GM12864 (cell line): ENCODE measurements at regions not wholly inside any gene's neighbourhood (a gene's known extent, or its start where the extent isn't known, plus 50 kb on each side); places are given as distances from the start of the nearest gene placed in this dataset.

ENCODE experiments used
- DNase-seq: peaks from one replicate; pipeline ENCODE4 v3.0.0-alpha.2; 2011; ENCODE audit warnings: low read depth
- H3K4me3 ChIP-seq: 2 replicates; pipeline ENCODE4 v1.5.1; 2011; ENCODE audit warnings: mild to moderate bottlenecking, low read depth, low read length, control low read depth
- CTCF ChIP-seq: IDR thresholded peaks from 2 replicates; pipeline ENCODE4 v1.5.1; 2011; ENCODE audit warnings: low read depth, mild to moderate bottlenecking, moderate library complexity, low read length, control low read depth, inconsistent platforms; ENCODE audit errors: missing control alignments

- TF ChIP-seq CTCF: no peak
- no peak overlapping the region for H3K4me3 ChIP-seq
- no peak for DNase-seq
These were observed 540.3 kb downstream of the TDRD15 start for GRCh38 chr2:21664083-21664482.

GRCh38 chr2:21667638-21668037 lies 543.9 kb downstream of the TDRD15 start:
- no peak for DNase-seq
- TF ChIP-seq CTCF: no peak
- no peak overlapping the region for H3K4me3 ChIP-seq

DNA sequence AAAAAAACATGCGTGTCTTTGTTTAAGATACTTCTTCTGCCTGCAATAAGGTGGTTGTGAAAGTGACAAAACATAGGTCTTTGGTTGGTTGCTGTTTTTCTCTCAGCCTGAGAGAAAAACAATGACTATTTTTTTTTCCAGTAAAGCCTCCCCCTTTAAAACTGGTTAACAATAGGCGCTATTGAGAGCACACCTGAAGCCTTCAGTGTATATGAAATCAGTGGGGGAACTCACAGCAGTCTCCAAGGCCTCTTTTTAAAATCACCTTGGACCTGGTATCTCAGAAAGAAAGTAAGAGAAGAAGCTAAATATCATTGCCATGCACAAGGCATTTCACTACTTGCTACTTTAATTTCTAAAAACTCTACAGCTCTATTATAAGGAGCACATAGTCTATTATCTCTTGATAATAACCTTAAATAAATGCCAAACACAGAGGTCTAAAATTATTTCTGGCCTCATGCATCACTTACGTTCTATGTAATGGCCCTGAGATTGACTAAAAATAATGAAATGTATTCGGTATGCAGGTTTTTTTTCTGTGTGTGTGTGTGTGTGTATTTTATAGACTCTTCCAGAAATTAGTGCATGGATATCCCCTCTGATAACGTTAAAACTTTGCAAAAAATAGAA lies 544.4 kb downstream of the TDRD15 start:
- DNase-seq: no peak
- no peak overlapping the region for H3K4me3 ChIP-seq
- no peak for TF ChIP-seq CTCF

DNA sequence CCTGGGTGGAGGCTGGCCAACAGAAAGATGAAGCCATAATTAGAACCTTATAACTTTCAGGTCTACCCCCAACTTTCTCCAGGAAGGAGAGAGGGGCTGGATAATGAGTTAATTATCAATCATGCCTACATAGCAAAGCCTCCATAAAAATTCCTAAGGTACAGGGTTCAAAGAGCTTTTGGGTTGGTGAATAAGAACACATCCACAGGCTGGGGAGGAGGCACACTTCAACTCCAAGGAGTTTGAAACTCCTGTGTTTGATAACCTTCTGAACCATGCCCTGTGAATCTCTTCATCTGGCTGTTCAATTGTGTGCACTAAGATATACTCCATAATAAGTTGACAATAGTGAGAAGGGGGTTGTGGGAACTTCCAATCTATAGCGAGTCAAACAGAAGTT lies 552.3 kb downstream of the TDRD15 start:
- no peak overlapping the region for H3K4me3 ChIP-seq
- no peak for TF ChIP-seq CTCF
- DNase-seq: no peak

GRCh38 chr2:21676676-21677075 lies 552.9 kb downstream of the TDRD15 start:
- no peak for DNase-seq
- no peak overlapping the region for H3K4me3 ChIP-seq
- TF ChIP-seq CTCF: no peak

GRCh38 chr2:21683838-21684237 lies 560.1 kb downstream of the TDRD15 start:
- no peak overlapping the region for H3K4me3 ChIP-seq
- no peak for TF ChIP-seq CTCF
- DNase-seq: no peak

GRCh38 chr2:21687589-21687988 lies 563.8 kb downstream of the TDRD15 start:
- H3K4me3 ChIP-seq: no peak overlapping the region
- no peak for TF ChIP-seq CTCF
- DNase-seq: no peak
